ENCODE measurements at regions not wholly inside any gene's neighbourhood (a gene's known extent, or its start where the extent isn't known, plus 50 kb on each side); places are given as distances from the start of the nearest gene placed in this dataset.

DNA sequence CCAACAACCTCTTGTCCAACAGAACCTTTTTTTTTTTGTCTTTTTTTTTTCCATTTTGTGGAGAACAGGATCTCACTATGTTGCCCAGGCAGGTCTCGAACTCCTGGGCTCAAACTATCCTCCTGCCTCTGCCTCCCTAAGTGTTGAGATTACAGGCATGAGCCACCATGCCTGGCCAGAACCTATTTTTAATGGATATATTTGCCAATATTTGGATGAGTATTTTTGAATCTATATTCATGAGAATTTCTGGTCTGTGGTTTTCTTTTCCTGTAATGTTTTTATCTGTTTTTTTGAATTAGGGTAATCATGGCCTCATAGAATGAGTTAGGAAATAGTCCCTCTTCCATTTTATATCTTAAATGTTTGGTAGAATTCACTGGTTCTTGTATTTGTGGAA is 70.4 kb upstream of the RET start:
- DNase-seq (ENCODE audit: low spot score): no peak

DNA sequence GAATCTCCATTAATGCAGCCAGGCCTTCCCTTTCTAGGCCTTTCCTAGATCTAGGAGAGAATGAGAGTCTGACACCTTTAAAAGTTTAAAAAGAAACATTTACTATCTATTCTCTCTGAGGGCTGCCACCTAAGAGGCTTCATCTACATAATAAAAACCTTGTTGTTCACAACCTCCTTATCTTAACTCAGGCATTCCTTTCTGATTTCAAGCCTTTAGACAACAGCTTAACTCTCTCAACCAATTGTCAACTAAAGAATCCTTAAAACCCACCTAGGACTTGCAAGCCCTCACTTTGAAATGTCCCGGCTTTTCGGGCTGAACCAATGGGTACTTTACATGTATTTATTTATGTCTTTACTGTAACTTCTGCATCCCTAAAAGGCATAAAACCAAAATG is 64.3 kb upstream of the RET start:
- no peak for DNase-seq (ENCODE audit: low spot score)

DNA sequence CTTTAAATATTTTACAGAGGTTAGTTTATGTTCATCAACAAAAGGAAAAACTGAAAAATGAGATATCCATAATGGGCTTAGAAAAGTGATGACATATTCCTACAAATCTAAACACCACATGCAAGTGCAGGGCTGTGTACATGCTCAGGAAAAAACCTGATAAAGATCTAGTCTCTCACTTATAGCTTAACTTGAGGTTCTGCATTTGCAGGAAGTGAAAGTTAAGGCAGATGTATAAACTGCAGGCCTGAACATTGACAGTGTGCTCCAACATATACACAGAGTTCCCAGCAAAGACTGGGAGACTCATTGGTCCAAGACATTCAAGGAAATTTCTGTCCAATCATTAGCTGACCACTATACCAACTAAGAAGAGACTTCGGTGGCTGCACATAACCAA is 63.8 kb upstream of the RET start:
- DNase-seq (ENCODE audit: low spot score): no peak

DNA sequence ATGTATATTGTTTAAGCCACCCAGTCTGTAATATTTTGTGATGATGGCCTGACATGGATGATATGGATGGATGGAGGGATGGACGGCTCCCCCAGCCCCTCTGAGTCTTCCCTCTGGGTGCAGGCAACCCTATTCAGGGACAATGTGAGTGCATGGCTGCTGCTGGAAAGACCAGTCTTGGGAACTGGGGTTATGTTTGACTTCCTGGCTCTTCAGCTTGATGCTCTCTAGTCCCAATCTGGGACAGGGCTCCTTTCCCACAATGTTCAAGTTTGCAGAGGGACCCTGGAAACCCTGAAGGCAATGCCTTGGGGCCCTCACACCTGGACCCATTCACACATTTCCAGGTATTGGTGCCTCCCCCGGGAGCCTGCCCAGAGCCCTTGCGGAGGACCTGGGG is 52.3 kb upstream of the RET start:
- DNase-seq (ENCODE audit: low spot score): no peak

DNA sequence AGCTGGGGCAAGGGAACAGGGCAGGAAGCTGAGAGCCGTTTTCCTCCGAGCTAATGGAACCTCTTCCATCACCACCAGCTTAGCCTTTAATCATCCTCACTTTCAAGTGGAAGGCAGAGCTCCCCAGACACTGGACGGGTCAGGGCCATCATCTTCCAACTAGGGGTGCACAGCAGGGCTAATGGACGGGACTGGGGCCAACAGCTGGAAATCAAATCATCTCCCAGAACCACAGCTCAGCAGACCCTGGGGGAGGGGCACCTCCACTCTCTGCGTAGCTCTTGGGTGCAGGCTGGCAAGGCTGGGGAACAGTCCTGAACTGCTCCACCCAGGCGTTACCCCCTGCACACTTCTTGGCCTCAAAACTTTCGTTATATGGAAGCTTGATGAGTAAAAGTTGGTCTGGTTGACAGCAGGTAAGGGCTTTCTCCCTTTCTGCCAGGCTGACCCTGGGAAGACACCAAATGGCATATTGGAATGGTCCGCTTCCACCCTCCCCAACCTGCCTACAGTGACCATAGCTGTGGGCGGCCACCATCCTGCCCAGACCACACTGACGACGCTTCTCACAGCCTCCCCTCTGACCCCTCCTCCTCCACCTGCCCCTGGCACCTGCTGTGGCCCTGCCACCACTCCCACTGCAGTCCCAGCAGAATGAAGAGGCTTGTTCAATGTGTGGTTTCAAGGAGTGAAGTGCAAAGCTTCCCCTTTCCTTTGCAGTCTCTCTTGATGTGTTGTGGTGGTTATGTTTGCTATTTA is 51.7 kb upstream of the RET start:
- no peak for DNase-seq (ENCODE audit: low spot score)

DNA sequence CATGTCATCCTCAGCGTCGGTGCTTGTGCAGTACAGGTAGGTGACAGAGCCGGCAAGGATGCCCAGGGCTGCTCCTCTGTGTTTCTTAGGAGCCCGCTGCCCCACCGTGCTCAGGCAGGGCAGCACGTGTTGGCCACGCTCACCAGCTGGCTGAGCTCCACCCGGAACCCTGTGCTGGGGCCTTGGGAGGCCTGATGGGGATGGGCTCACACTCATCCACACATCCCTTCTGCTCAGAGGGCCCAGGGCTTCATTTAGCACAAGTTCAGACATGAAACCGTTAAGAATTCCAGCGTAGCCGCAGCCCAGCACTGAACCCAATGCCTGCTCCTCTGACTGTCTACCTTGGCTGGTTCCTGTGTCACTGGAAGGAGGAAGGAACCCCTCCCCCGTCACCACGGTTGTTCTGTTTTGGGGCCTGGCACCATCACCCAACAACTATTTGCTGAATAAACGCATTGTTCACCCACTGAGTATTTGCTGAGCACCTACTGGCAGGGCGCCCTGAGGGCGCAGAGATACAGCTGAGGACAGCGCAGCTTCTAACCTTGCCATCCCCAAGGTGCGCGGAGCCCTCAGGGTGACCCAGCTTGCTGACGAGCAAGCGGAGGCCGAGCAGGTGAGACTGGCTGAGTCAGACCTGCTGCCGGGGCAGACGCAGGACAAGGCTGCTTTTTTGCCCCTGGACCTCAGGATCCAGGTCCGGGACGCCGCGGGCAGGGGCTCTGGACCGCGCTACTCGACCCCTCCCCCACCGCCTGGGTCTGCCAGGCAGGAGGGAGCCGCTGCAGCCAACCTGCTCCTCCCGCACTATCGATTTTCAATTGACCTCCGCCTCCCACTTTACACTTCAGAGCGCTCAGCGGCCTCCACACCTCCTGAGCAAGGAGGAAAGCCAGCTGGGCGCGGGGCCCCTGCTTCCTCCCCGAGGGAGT is 50.6 kb upstream of the RET start:
- DNase-seq (ENCODE audit: low spot score): no peak
